ENCODE measurements at regions not wholly inside any gene's neighbourhood (a gene's known extent, or its start where the extent isn't known, plus 50 kb on each side); places are given as distances from the start of the nearest gene placed in this dataset.
"Not testable (repeated sequence)": the region's sequence is repeated elsewhere in the genome, so short reads cannot be mapped to it uniquely, and the experiment has no call there.

DNA sequence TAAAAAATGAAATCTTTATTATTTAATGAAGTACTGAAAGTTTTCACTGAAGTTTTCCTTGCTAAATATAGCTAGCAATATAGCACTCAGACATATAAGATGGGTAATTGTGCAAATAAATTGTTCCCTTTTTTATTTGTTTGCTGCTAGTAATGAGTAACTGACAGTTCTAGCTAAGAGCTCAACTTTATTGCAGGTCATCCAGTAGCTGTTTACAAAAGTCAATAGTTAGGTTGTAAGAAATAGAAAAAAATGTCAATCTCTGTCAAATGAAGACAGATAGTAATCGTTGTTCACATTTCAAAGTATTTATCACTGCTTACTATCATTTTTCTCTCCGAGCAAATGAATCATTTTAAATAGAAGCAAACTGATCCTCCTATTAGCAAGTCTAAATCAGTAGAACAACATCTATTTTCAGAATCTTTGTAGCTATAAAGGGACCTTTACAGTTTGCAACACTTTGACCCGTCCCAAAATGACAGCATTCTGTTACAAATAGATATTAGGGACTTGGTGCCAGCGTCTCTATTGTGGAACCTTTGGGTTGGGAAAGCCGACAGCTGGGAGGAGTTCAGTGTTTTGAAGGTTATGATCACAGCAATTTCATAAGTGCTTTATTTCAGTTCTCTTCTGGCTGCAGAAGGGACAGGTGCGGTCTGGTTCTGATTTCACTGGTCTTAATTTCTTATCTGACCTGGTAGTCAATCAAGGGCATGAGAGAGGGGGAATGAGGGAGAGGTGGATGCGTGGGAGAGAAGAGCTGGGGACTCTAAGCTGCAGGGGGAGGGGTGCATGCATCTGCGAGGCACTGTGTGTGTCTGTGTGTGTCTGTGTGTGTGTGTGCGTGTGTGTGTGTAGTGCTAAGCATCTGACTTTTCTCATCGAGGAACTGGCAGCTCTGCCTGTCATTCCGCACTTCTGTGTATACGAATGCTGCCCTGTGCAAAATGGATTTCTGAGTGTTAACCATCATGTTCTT lies 227.9 kb upstream of the PITX2 start:
- no peak for DNase-seq

DNA sequence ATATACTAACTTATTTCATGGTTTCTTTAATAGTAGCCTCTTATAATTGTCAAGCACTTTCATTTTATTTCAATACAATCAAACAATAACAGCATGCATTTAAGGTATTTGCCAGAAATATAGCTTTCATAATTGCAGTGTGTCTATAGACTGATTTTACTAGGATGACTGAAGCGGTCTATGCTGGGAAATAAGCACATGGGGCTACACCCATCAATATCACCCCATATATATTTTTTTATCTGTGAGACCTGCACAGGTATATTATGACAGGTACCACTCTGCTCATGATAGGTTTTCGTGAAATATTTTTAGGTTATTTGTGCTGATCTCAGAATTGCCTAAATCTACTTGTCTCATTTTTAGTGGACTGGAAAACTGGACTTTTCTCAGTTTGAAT lies 229.1 kb upstream of the PITX2 start:
- no peak for DNase-seq

GRCh38 chr4:110852793-110853192 lies 229.9 kb upstream of the PITX2 start:
- DNase-seq, result no peak

GRCh38 chr4:110853242-110853641 lies 230.4 kb upstream of the PITX2 start:
- DNase-seq, result no peak

DNA sequence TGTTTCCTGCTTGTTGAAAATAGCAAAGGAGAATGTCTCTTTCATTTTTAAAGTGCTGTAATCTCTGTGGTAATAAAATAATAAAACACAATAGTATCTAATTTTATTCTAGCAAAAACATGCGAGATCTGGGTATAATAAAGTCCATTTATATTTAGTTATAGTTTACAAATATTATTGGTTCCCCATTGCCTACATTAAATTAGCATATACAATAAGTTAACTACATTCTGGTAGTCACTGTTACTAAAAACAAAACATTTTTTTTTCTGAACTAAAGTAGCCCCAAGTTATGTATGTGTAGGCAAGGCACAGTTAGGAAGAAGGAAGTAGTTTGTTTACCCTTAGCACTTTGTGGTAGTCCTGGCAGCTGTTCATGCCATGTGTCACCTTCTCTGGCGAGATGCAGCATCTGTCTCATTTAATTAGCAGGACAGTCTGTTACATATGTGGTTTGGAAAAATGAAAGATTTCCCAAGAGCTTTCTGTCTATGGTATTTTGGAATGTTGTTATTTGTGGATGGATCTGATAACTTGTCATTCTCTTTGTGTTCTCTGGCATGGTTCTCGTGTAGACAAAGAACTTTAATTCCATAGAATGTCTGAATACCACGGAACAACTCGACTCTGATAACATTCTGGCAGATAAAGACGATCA lies 231.3 kb upstream of the PITX2 start:
- DNase-seq, result peak; percentile 19

DNA sequence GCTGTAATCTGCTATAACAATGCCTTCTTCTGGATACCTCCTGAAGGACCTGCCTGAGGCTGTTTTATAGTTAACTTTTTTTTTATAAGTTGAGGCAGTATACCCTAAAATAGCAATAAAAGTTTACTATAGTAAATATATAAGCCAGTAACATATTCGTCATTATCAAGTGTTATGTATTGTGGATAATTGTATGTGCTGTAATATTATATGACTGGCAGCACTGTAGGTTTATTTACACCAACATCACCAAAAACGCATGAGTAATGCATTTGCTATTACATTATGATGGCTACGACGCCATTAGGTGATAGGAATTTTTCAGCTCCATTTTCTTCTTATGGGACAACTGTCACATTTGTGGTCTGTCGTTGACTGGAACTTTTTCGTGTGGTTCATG lies 237.2 kb upstream of the PITX2 start:
- DNase-seq, result no peak

- DNase-seq, result no peak
These were observed 238.0 kb upstream of the PITX2 start for GRCh38 chr4:110860901-110861300.

GRCh38 chr4:110865611-110866259 lies 242.9 kb upstream of the PITX2 start:
- DNase-seq, result peak; percentile 38

- no peak for DNase-seq
These were observed 244.5 kb upstream of the PITX2 start for GRCh38 chr4:110867251-110867960.

- DNase-seq, result no peak
These were observed 245.3 kb upstream of the PITX2 start for GRCh38 chr4:110867981-110868720.

DNA sequence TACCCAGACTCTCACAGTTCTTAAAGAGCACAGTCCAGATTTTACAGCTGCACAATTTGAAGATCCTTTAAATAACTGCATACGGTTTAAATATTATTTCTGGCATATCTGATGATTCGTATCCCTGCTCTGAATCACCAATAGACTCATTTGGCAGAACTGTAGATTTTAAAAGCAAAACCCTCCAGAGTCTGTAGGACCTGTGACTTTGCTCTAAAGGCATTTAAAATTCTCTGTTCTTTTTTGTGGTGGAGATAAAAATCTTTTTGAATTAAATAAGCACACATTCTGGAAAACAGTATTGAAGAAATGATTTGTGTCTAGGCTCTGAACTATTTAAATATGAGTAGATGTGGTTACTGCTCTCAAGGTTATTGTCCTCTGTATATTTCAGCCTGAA lies 246.2 kb upstream of the PITX2 start:
- DNase-seq, result peak; percentile 43

- no peak for DNase-seq
These were observed 247.1 kb upstream of the PITX2 start for GRCh38 chr4:110869862-110870572.

DNA sequence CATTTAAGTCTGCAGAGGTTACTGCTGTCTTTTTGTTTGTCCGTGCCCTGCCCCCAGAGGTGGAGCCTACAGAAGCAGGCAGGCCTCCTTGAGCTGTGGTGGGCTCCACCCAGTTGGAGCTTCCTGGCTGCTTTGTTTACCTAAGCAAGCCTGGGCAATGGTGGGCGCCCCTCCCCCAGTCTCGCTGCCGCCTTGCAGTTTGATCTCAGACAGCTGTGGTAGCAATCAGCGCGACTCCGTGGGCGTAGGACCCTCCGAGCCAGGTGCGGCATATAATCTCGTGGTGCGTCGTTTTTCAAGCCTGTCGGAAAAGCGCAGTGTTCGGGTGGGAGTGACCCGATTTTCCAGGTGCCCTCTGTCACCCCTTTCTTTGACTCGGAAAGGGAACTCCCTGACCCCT lies 253.3 kb upstream of the PITX2 start:
- DNase-seq, result not testable (repeated sequence)

GRCh38 chr4:110876866-110877265 lies 254.0 kb upstream of the PITX2 start:
- DNase-seq, result no peak

DNA sequence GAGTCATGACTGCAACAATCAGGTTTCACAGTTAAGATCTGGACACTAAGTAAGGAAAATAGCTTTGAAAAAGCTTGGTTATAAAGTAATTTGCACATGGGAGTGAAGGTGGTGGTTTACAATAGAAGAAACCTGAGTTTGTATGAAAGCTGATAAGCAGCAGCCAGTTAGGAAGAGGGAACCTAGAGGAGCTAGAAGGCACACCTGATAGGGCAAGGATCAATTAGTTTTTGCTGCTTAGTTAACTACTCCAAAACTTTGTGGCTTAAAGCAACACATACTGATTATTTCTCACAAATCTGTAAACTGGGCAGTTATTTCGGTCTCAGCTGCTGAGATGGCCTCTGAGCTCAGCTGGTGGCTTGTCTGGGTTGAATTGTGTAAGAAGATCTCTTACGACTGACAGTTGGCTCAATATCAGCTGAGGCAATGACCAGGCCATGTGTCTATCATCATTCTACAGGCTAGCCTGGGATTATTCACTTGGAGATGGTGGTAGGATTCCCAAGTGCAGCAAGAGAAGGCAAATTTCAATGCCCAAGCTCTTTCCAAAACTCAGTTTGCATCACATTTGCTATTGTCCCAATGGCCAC lies 255.0 kb upstream of the PITX2 start:
- no peak for DNase-seq

- peak; percentile 74 for DNase-seq
These were observed 255.5 kb upstream of the PITX2 start for GRCh38 chr4:110878413-110878812.

DNA sequence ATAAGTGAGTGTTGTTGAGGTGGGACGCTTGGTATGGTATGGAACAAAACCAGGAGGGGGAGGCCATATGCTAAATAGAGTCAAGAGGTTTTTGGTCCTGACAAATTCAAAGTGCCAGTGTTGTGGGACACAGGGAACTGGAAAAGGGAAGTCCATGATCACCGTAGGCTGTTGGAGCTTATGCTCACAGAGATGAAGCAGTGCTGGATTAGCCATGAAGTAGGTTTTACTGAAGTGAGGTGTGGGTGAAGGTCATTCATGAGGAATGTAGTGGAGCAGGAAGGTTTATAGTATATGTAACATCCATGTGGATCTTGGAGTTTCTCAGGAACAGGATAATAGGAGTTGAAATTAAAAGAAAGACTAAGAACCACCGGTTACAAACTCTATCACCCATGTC lies 256.1 kb upstream of the PITX2 start:
- no peak for DNase-seq

DNA sequence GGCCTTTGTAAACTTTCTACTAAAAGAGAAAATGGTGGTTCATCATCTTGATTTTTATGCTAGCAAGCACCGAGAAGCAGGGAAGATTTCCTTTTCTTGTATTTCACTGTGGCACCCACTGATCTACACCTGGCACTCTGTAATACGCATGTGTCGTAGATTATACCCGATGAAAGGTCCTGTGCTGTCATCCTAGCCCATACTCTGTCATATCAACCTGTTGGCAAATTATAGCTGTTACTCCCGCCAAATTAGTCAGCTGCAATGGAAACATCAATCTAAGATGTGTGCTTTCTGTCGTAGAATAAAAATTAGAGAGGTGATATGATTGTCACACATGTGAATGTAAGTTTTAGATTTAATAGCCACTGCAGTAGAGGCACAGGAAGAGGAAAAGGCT lies 263.4 kb upstream of the PITX2 start:
- DNase-seq, result no peak

- DNase-seq, result no peak
These were observed 264.0 kb upstream of the PITX2 start for GRCh38 chr4:110886856-110887255.

DNA sequence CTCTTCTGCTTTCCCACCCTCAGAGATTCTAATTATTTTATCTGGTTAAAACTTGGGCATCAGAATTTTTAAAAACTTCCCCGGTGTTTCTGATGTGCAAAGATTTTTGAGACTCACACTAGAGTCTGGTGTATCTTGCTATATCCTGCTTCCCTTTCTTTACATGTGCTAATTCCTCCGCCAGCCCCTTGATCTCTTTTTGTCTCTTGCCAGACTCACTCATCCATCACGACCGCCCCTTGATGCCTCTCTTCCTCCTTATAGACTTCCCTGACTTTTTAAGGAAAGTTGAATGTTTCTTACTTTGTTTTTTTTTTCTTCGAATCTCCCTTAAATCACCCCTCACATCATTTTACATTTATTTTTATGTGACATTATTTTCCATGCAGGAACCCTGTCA lies 274.9 kb upstream of the PITX2 start:
- no peak for DNase-seq

- no peak for DNase-seq
These were observed 275.4 kb upstream of the PITX2 start for GRCh38 chr4:110898290-110898689.

Data from kidney glomerular epithelial cell (primary cell).